Neural cell (in vitro differentiated cells): ENCODE measurements at regions not wholly inside any gene's neighbourhood (a gene's known extent, or its start where the extent isn't known, plus 50 kb on each side); places are given as distances from the start of the nearest gene placed in this dataset.

Source experiments
- EP300 ChIP-seq: fragments of 450-650 bp; conservative IDR thresholded peaks from 2 replicates; pipeline ENCODE4 v1.6.1; 2014; ENCODE audit warnings: antibody characterized with exemption, mild to moderate bottlenecking, moderate library complexity; ENCODE audit not compliant: poor library complexity, severe bottlenecking
- EZH2 ChIP-seq: fragments of 200-600, 300-800 bp; shearing (Covaris generic), sonication (generic); IDR thresholded peaks from 2 replicates; pipeline ENCODE4 v1.6.1; 2014; ENCODE audit warnings: antibody characterized with exemption, low read length, borderline replicate concordance, mild to moderate bottlenecking; ENCODE audit not compliant: insufficient read depth, poor library complexity, severe bottlenecking
- MXI1 ChIP-seq: fragments of 450-650 bp; conservative IDR thresholded peaks from 2 replicates; pipeline ENCODE4 v1.6.1; 2014; ENCODE audit warnings: antibody characterized with exemption, mild to moderate bottlenecking; ENCODE audit not compliant: poor library complexity, severe bottlenecking
- POLR2AphosphoS5 ChIP-seq: IDR thresholded peaks from 2 replicates; pipeline ENCODE4 v1.6.1; 2012
- TAF1 ChIP-seq: IDR thresholded peaks from 2 replicates; pipeline ENCODE4 v1.6.1; 2012; ENCODE audit warnings: low read depth

GRCh38 chr5:111673891-111674626, 82.9 kb downstream of the NREP start:
- no peak for TF ChIP-seq TAF1
- no peak for TF ChIP-seq EP300
- no peak for TF ChIP-seq EZH2
- TF ChIP-seq MXI1: no peak
- TF ChIP-seq POLR2AphosphoS5: no peak
